ENCODE measurements at regions not wholly inside any gene's neighbourhood (a gene's known extent, or its start where the extent isn't known, plus 50 kb on each side); places are given as distances from the start of the nearest gene placed in this dataset.
A peak's percentile ranks its signal among the peaks of the same experiment; 100 is the strongest.
"Not testable (repeated sequence)": the region's sequence is repeated elsewhere in the genome, so short reads cannot be mapped to it uniquely, and the experiment has no call there.

DNA sequence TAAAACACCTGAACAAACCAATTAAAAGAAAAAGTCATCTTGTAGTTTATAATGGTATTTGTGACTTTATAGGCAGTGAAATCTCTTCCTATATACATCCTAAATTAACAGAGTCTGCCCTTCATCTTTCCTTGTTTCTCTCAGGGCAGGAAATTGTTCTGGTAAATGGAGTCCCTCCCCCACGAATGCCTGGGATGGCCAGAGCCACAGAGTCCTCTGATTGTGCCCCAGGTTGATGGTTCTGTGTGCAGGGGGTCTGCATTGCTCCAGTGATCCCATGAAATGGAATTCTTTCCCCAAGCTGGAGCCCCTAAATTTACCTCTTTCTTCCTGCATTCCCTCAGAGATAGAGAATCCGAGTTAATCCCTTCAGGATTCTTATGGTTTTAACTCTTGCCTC lies 155.5 kb downstream of the MTX2 start:
- DNase-seq (ENCODE audit: low spot score), result no peak

DNA sequence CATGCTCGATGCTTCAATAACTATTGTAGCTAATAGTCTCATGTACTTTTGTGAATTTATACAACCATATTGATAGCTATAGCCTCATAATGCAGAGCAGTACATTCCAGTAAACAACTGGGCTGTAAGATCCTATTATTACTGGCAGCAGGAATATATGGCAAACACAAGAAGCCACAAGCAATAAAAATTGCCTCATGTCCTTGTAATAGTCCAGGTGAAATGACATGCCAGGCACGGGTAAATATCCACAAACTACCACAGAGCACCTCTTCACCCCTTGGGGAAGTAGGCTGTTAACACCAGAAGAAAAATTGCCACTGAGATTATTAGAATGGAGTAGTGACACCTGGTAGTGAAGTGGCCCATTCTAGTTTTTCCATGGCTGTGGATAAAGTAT lies 158.3 kb downstream of the MTX2 start:
- DNase-seq (ENCODE audit: low spot score), result no peak

DNA sequence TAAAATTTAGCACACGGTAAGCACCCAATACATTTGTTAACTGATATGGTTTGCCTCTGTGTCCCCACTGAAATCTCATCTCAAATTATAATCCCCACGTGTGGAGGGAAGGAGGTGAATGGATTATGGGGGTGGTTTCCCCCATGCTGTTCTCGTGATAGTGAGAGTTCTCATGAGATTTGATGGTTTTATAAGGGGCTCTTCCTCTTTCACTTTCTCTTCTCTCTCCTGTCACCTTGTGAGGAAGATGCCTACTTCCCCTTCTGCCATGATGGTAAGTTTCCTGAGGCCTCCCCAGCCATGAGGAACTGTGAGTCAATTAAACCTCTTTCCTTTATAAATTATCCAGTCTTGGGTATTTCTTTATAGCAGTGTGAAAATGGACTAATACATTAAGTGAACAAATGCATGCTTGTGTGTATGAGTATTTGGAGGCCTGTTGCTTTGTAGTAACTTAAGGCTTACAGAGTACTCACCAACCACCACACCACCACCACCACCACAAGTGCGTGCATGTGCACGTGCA lies 159.8 kb downstream of the MTX2 start:
- not testable (repeated sequence) for DNase-seq (ENCODE audit: low spot score)

DNA sequence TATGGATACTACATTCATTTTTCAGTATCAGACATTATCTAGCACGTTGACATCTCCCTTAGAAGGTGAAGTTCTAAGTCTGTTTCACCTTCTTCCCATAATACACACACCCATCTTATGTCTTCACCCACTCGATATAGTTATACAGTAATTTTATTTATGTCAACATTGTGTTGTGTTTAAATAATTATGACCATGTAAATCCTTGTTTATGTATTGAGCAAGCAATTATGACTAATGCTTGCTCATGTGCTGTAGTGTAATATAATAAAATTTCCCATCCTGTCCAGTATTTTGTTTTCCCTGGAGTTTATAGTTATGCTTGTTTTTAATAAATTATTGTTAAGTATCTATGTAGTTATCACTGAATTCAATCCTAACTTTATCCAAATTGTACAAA lies 163.2 kb downstream of the MTX2 start:
- DNase-seq (ENCODE audit: low spot score), result no peak

DNA sequence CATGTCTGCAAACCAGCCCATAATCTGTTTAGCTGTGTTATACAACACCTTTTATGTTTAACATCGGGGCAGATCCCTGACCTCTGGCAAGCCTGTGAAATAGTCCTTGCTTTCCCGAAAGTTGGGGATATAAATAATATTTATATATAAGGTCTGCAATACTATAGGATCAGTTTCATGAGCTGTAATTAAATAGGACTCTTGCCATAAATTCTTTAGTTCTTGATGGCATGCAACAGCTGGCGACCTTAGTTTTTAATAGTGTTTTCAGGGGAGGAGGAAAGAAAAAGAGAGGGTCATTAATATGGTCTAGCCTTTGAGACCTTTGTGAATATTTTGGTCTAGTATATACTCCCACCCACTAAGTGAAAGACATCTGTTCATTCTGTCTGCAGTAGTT lies 166.5 kb downstream of the MTX2 start:
- no peak for DNase-seq (ENCODE audit: low spot score)

DNA sequence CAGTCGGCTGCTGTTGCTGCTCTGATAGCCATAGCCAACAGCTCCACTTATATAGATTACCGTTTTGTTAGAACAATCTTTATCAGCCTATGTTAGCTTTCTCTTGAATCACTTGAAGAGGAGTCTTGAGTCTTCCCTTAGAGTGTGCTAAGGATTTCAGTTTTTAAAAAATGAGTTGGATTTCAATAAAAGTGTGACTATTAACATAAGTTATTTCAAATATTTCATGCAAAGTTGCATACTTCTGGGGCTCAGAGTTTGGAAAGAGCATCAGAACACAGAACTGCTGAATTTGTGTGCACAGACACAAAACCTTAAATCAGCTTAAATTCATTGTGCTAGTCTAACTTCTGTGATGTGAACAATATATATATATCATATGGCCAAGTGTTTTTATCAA lies 174.7 kb downstream of the MTX2 start:
- DNase-seq (ENCODE audit: low spot score), result no peak

DNA sequence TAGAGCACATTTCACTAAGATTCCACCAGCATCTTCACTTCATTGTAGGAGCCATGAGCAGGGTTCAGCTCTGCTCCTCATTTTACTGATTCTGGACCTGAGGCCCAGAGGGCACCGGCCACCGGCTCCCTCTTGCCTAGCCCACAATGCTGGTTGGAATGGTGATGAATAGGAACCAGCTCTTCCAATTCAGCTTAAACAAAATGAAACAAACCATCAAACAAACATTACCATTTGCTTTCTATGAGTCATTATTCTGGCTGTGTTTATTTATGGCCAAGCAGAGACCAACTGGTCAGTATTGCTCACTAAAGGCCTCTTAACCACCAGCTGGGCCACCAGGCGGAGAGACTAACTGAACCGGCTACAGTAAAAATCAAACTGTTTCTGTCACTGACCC lies 176.7 kb downstream of the MTX2 start:
- DNase-seq (ENCODE audit: low spot score), result peak; percentile 51

DNA sequence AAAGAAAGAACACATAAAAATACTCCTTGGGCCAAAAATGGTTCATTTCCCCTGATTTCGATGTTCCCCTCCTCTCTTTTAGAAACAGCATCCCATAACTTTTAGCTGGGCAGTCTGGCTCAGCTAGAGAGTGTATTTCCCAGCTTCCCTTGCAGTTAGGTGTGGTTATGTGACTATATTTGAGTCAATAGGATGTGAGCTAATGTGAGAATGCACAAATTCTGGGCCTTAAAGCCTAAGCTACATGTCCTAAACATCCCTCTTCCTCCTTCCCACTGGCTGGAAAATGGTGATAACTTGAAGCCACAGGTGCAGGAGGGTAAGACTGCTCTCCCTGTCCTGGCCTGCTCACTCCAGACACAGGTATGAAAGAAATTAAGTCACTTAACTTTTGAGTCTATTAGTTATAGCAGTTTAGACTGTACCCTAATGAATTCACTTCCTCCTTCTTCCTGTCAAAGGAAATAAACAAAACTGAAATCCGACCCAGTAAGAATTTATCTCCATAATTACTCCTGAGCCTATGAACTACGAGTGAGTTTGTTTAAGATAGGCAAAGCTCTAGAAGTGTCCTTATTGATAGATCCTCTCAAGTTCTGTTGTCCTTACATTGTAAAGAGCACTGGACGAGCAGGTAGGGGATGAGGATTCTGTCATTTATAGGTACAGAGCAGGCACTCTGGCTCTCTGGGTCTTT lies 177.6 kb downstream of the MTX2 start:
- DNase-seq (ENCODE audit: low spot score), result no peak

DNA sequence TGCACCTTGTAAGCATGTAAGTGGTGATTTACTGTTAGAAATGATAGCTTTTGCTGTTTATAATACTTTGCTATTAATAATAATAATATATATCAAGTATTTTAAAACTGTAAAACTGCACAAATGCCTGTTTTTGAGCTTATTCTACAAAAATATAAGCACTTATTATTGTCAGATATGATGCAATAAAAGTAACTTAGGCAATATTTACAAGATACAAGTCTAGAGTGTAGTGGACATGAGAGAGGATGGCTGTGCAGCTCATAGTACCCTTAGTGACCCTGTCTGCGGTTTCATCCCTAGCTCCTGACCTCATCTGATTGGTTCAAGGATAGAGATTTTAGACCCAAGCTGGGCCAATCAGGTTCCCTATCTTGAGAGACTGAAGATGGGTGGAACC lies 178.4 kb downstream of the MTX2 start:
- DNase-seq (ENCODE audit: low spot score), result no peak

DNA sequence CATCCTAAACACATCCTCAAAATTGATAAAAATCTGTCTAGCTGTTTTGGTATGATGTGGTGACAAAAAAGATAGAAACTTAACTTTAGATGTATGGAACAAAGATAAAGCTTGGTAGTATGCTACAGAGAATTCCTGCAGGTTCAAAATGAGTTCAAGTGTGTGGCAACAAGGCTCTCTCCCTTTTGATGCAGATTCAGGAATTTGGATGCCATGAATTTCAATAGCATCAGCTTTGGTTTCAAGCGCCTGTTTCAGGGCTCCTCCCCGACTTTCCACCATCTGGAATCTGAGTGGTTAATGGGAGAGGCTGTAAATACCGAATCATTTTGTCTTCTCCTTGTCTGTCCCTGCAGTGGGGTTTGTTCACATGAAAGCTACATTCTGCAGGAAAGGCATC lies 180.6 kb downstream of the MTX2 start:
- no peak for DNase-seq (ENCODE audit: low spot score)

DNA sequence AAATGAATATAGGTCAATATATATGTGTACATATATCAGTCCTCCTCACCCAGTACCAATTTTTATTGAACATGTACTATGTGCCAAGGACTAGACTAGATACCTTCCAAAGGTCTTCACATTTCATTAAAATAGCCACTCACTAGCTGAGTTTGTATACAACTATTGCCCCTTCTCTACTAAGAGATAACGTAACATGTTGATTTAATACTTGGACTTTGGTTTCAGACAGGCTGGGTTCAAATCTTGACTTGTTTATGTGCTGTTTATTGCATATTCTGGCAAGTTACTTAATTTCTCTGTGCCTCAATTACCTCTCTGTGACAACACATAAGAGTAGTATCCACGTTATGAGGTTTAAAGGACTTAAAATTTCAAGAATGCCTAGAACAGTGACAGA lies 184.5 kb downstream of the MTX2 start:
- DNase-seq (ENCODE audit: low spot score), result no peak

DNA sequence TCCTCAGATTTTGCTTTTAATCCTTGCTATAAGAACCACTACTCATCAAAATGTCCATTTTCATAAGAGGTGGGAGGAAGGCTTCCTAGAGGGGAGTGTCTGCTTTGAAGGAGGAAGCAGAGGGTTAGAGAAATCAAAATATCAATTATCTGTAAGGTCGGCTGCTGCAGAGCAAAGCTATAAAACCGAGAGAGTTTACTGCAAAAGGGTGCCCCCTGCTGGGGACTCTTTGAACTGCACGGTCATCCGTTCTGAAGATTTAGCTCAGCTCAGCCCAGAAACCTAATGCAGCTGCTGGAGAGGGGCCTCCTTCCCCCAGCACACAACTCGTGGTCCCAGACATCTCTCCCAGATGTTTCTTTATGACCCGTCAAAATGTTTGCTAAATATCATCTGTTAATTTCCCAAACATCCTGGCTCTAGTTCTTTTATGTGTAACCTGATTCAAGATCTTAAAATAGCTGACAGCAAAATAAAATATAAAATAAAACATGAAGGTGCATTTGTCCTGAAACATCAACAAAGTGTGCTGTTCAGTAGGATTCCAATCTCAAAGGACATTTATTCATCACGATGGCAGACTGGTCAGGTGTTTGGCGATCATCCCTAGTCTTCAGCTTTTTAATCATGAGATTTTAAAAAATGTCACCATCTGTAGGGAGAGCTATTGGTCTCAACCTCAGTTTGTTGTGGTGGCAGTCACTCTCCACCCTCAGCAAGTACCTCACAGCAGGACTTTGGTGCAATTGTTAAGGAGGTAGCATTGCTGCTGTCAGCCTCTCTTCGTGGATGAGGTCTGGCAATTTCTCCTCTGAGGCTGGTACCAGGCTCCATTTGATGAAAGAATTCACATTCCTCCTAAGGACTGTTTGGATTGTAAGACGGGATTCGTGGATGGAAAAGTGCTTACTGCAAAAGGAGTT lies 185.9 kb downstream of the MTX2 start:
- DNase-seq (ENCODE audit: low spot score), result peak; percentile 49

DNA sequence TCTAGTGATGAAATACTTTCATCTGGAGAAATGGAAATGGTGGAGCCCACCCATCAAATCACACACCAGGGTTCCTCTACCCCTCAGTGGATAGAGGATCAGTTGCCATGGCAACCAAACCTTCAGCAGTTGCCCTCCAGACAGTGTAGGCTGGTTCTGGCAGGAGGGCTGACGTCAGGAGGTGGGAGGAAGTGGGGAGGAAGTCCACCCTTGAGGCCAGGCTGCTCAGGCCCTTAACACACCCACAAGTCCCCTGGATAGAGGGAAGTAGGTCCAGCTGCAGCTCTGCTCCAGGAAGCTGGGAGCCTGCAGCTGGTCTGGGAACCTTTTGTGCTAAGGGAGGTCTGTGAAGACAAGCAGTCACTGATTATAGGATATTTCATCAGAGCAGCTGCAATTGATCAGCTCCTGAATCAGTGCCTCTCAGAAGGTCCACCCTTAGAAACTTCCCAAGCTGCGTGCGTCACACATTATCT lies 186.6 kb downstream of the MTX2 start:
- DNase-seq (ENCODE audit: low spot score), result no peak

DNA sequence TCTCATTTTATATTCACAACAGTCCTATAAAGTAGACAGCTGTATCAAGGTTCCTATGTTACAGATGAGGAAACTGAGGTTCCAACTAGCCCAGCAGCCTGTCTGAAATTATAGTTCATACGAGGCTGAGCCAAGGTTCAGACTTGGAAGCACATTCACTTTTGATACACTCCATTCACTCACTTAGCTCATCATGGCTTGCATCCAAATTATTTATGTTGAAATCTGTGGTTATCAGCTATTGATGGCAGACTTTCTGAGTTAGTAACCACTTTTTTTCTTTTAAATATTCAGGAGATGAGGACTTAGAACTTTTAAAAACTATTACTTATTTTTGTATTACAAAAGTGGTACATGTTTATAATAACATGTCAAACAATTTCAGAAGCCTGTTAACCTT lies 188.2 kb downstream of the MTX2 start:
- no peak for DNase-seq (ENCODE audit: low spot score)

DNA sequence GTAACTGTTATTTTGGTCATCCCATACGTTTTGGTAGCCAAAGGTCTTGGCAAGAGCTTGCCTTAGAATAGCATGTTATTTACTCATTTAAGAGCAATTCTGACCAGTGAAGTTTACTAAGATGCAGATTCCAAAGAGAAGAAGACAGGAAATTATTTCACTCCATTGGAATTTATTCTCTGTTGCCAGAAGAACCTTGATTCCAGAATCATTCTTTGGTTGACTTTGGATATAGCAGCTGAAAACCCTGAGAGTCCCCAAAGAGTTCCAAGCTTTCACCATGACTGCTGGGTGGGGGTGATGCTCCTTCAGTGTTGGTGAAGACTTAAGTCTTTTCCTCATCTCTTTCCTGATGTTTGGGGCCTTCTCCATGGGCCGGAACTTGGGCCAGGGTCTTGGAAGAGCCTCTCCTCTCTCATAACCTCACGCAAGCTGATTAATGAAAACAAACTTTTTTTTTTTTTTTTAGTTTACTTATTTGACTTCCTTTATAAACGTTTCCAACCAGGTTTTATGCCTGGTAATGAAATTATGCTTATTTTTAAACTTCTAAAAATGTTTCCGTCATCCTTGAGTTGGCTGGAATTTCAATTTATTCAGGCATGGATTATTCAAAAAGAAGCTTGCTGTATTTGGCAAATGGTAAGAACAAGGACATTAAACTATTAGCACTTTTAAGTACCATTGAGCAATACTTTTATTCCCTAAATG lies 192.0 kb downstream of the MTX2 start:
- no peak for DNase-seq (ENCODE audit: low spot score)

DNA sequence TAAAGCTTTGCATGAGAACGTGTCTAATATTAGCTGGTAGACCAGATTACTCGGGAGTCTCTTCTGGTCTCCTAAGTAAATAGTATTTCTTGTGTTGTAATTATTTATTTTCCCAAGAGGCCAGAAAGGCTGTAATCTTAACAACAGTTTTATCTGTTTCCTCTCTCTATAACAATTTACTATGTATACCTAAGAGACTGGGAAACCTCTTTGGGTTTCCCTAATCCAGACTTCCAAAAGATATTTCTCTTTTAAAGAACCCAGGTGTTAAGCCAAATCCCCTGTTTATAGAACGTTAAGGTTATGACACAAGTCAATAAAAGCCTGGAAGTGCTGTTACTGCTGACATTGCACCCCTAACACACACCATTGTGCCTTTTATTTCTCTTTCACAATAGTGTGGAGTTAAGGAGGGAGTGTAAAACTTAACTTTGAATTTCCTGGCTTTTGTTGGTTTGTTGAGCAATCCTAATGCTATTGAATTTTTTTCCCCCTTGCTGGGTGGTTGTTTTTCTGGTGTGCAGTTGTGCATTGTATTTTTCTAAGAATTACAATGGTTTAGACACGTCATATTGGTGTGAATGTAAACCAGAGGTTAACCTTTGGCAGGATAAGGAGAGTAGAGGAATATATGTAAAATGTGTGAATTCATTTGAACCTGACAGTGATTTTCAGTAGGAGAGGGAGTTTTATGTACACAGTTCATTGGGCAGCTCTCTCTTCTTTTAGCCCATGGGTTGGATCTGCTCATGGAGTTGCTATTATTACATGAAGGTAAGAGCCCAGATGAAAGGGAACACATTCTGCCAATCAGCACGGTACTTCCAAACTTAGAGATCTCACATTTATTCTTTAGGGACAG lies 192.8 kb downstream of the MTX2 start:
- no peak for DNase-seq (ENCODE audit: low spot score)

DNA sequence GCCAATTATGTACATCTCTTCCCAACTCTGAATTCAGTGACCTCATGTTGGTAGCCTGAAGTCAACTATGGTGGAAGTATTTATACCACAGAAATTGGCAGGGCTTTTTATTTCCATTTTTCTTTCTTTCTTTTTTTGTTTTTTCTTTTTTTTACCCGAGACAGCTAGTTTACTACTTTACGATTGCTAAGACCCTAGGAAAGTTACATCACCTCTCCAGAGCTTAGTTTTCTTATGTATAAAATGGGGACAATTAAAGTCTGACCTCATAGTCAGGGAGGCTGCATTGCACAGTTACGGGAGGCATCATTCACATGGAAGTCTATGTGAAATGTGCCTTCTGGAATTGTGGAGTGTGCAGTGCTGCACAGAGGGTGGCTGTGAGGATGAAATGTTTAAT lies 194.3 kb downstream of the MTX2 start:
- DNase-seq (ENCODE audit: low spot score), result no peak

DNA sequence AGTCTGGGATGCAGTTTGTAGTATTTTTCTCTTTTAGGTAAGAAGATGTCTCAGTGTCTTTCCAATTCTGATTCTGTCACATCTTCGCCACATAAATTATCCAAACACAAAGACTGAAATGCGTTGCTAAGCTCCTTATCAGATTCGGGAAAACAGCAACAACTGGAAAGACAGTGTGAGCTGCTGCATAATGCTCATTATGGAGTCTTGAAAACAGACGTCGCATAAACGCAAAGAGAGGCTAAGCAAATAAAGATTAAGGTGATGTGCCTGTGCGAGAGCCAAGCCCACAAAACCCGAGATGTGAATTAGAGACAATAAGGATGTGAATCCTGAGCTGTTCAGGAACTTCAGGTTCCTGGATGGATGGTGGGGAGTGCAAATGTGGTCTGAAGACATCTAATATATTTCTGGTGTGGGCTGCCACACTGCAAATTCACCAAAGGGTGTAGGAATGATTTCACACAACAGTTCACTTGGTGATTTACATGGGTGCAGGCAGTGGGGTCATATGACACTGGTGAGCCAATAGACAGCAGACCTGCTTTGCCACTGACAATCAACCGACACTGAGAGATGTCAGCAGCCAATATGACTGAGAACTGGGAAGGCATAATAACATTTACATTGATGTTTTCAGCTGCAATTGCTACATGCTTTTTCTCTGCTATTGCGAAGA lies 195.8 kb downstream of the MTX2 start:
- DNase-seq (ENCODE audit: low spot score), result no peak

DNA sequence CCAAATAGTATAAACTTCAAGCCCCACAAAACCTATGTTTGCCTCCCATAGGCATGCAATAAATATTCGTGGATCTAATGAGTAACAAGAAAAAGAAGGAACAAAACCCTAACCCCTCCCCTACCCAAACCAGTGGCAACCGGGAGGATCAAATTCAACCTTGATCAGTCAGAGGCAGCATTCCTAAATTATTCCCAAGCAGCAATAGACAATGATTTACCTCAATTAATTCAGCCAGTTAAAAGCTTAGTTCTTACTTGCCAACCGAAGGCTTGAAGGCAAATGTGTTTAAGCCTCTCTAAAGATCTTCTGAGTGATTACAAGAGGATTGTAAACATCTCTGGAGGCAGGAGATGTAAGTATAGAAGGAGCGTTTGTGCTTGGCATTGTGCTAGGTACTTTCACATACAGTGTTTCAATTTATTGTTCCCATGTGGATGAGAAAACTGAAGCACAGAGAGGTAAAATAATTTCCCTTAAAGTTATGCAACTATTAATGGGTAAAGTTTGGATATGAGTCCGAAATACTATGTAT lies 197.7 kb downstream of the MTX2 start:
- no peak for DNase-seq (ENCODE audit: low spot score)

DNA sequence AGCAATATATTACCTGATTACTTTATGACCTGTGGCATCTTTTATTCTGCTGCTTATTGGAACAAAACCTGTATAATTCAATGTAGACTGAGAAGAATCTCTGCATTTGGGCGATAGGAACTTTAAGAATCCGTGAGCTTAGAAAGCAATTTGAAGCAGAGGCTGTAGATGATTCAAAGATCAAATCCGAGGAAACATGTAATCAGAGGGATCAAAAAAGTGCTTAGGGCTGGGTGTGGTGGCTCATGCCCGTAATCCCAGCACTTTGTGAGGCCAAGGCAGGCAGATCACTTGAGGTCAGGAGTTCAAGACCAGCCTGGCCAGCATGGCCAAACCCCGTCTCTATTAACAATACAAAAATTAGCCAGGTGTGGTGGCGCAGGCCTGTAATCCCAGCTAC lies 198.4 kb downstream of the MTX2 start:
- no peak for DNase-seq (ENCODE audit: low spot score)

Data from SW480 (cell line).